H1 (cell line): ENCODE measurements at regions not wholly inside any gene's neighbourhood (a gene's known extent, or its start where the extent isn't known, plus 50 kb on each side); places are given as distances from the start of the nearest gene placed in this dataset.

Experiments
- CBX5 ChIP-seq: fragments of 300-800, 300-1000 bp; sonication (generic); IDR thresholded peaks from 2 replicates; pipeline ENCODE4 v1.7.1; 2016; ENCODE audit warnings: antibody characterized with exemption, low read length, low read depth
- CHD2 ChIP-seq: IDR thresholded peaks from 2 replicates; pipeline ENCODE4 v1.6.1; 2012; ENCODE audit warnings: low read length, improper control_type of control experiment
- EZH2 ChIP-seq: fragments of 200-600 bp; sonication (generic); IDR thresholded peaks from 2 replicates; pipeline ENCODE4 v1.7.1; 2012; ENCODE audit warnings: low read depth, mild to moderate bottlenecking, moderate library complexity, low read length, inconsistent platforms; ENCODE audit not compliant: severe bottlenecking
- POLR2A ChIP-seq, 2 experiments: IDR thresholded peaks; 1 replicate in 1 of 2; 2 replicates in 1 of 2; pipeline ENCODE4 v1.6.1; 2011; ENCODE audit warnings: low read depth in 2 of 2, low read length in 2 of 2, mild to moderate bottlenecking in 2 of 2; ENCODE audit errors: control extremely low read depth in 1 of 2
- POLR2AphosphoS5 ChIP-seq: IDR thresholded peaks from 2 replicates; pipeline ENCODE4 v1.6.1; 2011; ENCODE audit warnings: low read depth, low read length
- SP2 ChIP-seq: IDR thresholded peaks from 2 replicates; pipeline ENCODE4 v1.6.1; 2012; ENCODE audit warnings: mild to moderate bottlenecking, low read length, inconsistent platforms
- TEAD4 ChIP-seq: IDR thresholded peaks from 2 replicates; pipeline ENCODE4 v1.6.1; 2012; ENCODE audit warnings: low read depth, low read length, inconsistent platforms, mixed read lengths
- TF ChIP-seq, protein P1 (sequence below): IDR thresholded peaks from 2 replicates; pipeline ENCODE4 v1.6.1; 2011; ENCODE audit warnings: low read length, improper control_type of control experiment
- TF ChIP-seq, protein P2 (sequence below), 3 experiments: IDR thresholded peaks; 1 replicate in 2 of 3; 2 replicates in 1 of 3; pipeline versions ENCODE4 v1.5.1 to v1.6.1; 2011; ENCODE audit warnings: low read length in 3 of 3, mild to moderate bottlenecking in 3 of 3, inconsistent platforms in 2 of 3, low read depth in 1 of 3, moderate library complexity in 1 of 3; ENCODE audit not compliant: insufficient read depth in 1 of 3; ENCODE audit errors: control extremely low read depth in 1 of 3

DNA sequence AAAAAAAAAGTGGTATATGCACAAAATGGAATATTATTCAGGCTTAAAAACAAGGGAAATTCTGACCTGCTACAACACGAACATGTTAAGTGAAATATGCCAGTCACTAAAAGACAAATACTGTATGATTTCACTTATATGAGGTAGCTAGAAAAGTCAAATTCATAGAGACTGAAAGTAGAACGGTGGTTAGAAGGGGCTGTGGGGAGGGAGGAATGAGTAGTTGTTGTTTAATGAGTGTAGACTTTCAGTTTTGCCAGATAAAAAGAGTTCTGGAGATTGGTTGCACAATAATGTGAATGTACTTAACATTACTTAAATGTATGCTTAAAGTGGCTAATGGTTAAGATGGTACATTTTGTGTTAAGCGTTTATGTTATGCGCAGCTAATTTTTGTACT is 79.5 kb upstream of the IL12B start:
- TF ChIP-seq POLR2A (IDR thresholded peaks at IDR 0.05; ENCODE audit: control extremely low read depth in 1 of 2, low read depth in 2 of 2, low read length in 2 of 2): no peak
- TF ChIP-seq CHD2: no peak
- no peak for TF ChIP-seq TEAD4
- TF ChIP-seq, protein P1, sequence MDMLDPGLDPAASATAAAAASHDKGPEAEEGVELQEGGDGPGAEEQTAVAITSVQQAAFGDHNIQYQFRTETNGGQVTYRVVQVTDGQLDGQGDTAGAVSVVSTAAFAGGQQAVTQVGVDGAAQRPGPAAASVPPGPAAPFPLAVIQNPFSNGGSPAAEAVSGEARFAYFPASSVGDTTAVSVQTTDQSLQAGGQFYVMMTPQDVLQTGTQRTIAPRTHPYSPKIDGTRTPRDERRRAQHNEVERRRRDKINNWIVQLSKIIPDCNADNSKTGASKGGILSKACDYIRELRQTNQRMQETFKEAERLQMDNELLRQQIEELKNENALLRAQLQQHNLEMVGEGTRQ: no peak
- TF ChIP-seq, protein P2, sequence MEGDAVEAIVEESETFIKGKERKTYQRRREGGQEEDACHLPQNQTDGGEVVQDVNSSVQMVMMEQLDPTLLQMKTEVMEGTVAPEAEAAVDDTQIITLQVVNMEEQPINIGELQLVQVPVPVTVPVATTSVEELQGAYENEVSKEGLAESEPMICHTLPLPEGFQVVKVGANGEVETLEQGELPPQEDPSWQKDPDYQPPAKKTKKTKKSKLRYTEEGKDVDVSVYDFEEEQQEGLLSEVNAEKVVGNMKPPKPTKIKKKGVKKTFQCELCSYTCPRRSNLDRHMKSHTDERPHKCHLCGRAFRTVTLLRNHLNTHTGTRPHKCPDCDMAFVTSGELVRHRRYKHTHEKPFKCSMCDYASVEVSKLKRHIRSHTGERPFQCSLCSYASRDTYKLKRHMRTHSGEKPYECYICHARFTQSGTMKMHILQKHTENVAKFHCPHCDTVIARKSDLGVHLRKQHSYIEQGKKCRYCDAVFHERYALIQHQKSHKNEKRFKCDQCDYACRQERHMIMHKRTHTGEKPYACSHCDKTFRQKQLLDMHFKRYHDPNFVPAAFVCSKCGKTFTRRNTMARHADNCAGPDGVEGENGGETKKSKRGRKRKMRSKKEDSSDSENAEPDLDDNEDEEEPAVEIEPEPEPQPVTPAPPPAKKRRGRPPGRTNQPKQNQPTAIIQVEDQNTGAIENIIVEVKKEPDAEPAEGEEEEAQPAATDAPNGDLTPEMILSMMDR (IDR thresholded peaks at IDR 0.05; ENCODE audit: control extremely low read depth in 1 of 3, insufficient read depth in 1 of 3, low read depth in 1 of 3, low read length in 3 of 3): no peak
- TF ChIP-seq EZH2: no peak
- no peak for TF ChIP-seq CBX5
- no peak for TF ChIP-seq POLR2AphosphoS5
- TF ChIP-seq SP2: no peak
